ENCODE measurements at regions not wholly inside any gene's neighbourhood (a gene's known extent, or its start where the extent isn't known, plus 50 kb on each side); places are given as distances from the start of the nearest gene placed in this dataset.

GRCh38 chr15:52984507-52984906 is 194.4 kb upstream of the ONECUT1 start:
- DNase-seq = no peak
- intact Hi-C loops (cut with DNase I) = no loop called here

- peak in 37 of 42 donors; percentile 2 to 74 (median 27) for DNase-seq
- intact Hi-C loops (cut with DNase I) = no loop called here
Observed at GRCh38 chr15:52980446-52980845, 190.3 kb upstream of the ONECUT1 start.

GRCh38 chr15:52976516-52977075 is 186.5 kb upstream of the ONECUT1 start:
- intact Hi-C loops (cut with DNase I) = no loop called here
- DNase-seq = no peak

- no peak for DNase-seq
- intact Hi-C loops (cut with DNase I) = no loop called here
Observed at GRCh38 chr15:52975941-52976449, 185.9 kb upstream of the ONECUT1 start.

GRCh38 chr15:52963865-52964264 is 173.7 kb upstream of the ONECUT1 start:
- intact Hi-C loops (cut with DNase I) = no loop called here

GRCh38 chr15:52960283-52960682 is 170.1 kb upstream of the ONECUT1 start:
- no peak for DNase-seq
- intact Hi-C loops (cut with DNase I) = no loop called here

More at GRCh38 chr15:52963865-52964264, 173.7 kb upstream of the ONECUT1 start:
- DNase-seq = no peak

GRCh38 chr15:52943746-52944145 is 153.6 kb upstream of the ONECUT1 start:
- intact Hi-C loops (cut with DNase I) = no loop called here
- no peak for DNase-seq

GRCh38 chr15:52936489-52936888 is 146.4 kb upstream of the ONECUT1 start:
- intact Hi-C loops (cut with DNase I) = no loop called here
- no peak for DNase-seq

GRCh38 chr15:52925130-52925529 is 135.0 kb upstream of the ONECUT1 start:
- no peak for DNase-seq
- intact Hi-C loops (cut with DNase I) = no loop called here

- DNase-seq = no peak
- intact Hi-C loops (cut with DNase I) = no loop called here
Observed at GRCh38 chr15:52924630-52925029, 134.5 kb upstream of the ONECUT1 start.

GRCh38 chr15:52923626-52924025 is 133.5 kb upstream of the ONECUT1 start:
- intact Hi-C loops (cut with DNase I) = no loop called here
- no peak for DNase-seq

GRCh38 chr15:52922871-52923270 is 132.7 kb upstream of the ONECUT1 start:
- no peak for DNase-seq
- intact Hi-C loops (cut with DNase I) = no loop called here

GRCh38 chr15:52912172-52912571 is 122.0 kb upstream of the ONECUT1 start:
- intact Hi-C loops (cut with DNase I) = no loop called here
- no peak for DNase-seq

GRCh38 chr15:52893338-52893737 is 103.2 kb upstream of the ONECUT1 start:
- intact Hi-C loops (cut with DNase I) = no loop called here
- DNase-seq = no peak

- no peak for DNase-seq
- intact Hi-C loops (cut with DNase I) = no loop called here
Observed at GRCh38 chr15:52879904-52880303, 89.8 kb upstream of the ONECUT1 start.

- intact Hi-C loops (cut with DNase I) = no loop called here
- no peak for DNase-seq
Observed at GRCh38 chr15:52879145-52879544, 89.0 kb upstream of the ONECUT1 start.

- intact Hi-C loops (cut with DNase I) = no loop called here
Observed at GRCh38 chr15:52876991-52877663, 87.0 kb upstream of the ONECUT1 start.

GRCh38 chr15:52872036-52872818 is 82.1 kb upstream of the ONECUT1 start:
- no peak for DNase-seq
- intact Hi-C loops (cut with DNase I) = no loop called here

More at GRCh38 chr15:52876991-52877663, 87.0 kb upstream of the ONECUT1 start:
- DNase-seq = no peak

GRCh38 chr15:52870015-52870414 is 79.9 kb upstream of the ONECUT1 start:
- intact Hi-C loops (cut with DNase I) = no loop called here
- DNase-seq = no peak

GRCh38 chr15:52866698-52867097 is 76.6 kb upstream of the ONECUT1 start:
- intact Hi-C loops (cut with DNase I) = no loop called here
- DNase-seq = no peak
